Spleen (tissue), 11 donors: ENCODE measurements at regions not wholly inside any gene's neighbourhood (a gene's known extent, or its start where the extent isn't known, plus 50 kb on each side); places are given as distances from the start of the nearest gene placed in this dataset.

ENCODE experiments used
- DNase-seq: peaks from one replicate; pipeline ENCODE4 v3.0.0-alpha.2; 2020
- H3K27ac ChIP-seq, 8 donors: fragments of 200-600 bp; sonication (generic) in 7 of 8; 1 replicate in 4 of 8; 2 replicates in 4 of 8; pipeline versions ENCODE4 v1.5.0 to v1.8.0; 2016 to 2021; ENCODE audit warnings: inconsistent platforms in 4 of 8, mild to moderate bottlenecking in 4 of 8, moderate library complexity in 1 of 8
- H3K27me3 ChIP-seq, 7 donors: fragments of 200-600 bp; sonication (generic) in 6 of 7; replicated peaks in 1 of 7; 1 replicate in 4 of 7; 2 replicates in 3 of 7; pipeline versions ENCODE4 v1.5.0 to v1.8.0; 2016 to 2021; ENCODE audit warnings: inconsistent platforms in 3 of 7, mild to moderate bottlenecking in 1 of 7
- H3K36me3 ChIP-seq, 6 donors: fragments of 200-600 bp; sonication (generic) in 5 of 6; 1 replicate in 4 of 6; 2 replicates in 2 of 6; pipeline versions ENCODE4 v1.5.0 to v1.8.0; 2016 to 2021; ENCODE audit warnings: inconsistent platforms in 2 of 6
- H3K4me1 ChIP-seq, 6 donors: fragments of 200-600 bp; sonication (generic) in 5 of 6; 1 replicate in 3 of 6; 2 replicates in 3 of 6; pipeline versions ENCODE4 v1.5.0 to v1.8.0; 2016 to 2021; ENCODE audit warnings: inconsistent platforms in 3 of 6
- H3K4me3 ChIP-seq, 8 donors: fragments of 200-600 bp; sonication (generic) in 7 of 8; 1 replicate in 4 of 8; 2 replicates in 4 of 8; pipeline versions ENCODE4 v1.5.0 to v1.8.0; 2016 to 2021; ENCODE audit warnings: inconsistent platforms in 4 of 8, mild to moderate bottlenecking in 4 of 8, moderate library complexity in 2 of 8
- H3K9me3 ChIP-seq, 8 donors: fragments of 200-600 bp; sonication (generic) in 7 of 8; 1 replicate in 4 of 8; 2 replicates in 4 of 8; pipeline versions ENCODE4 v1.5.0 to v1.8.0; 2016 to 2021; ENCODE audit warnings: inconsistent platforms in 4 of 8
- CTCF ChIP-seq, 11 experiments: fragments of 200-600 bp in 7 of 11; fragments of 450-650 bp in 4 of 11; sonication (generic) in 4 of 11; IDR thresholded peaks in 8 of 11; conservative IDR thresholded peaks in 3 of 11; 1 replicate in 7 of 11; 2 replicates in 4 of 11; pipeline versions ENCODE4 v1.4.0 to v1.8.0; 2016 to 2021; ENCODE audit warnings: antibody characterized with exemption in 11 of 11, inconsistent platforms in 4 of 11, mild to moderate bottlenecking in 1 of 11
- POLR2A ChIP-seq, 3 donors: fragments of 450-650 bp; IDR thresholded peaks; one replicate each; pipeline ENCODE4 v1.5.1; 2017; ENCODE audit warnings: antibody characterized with exemption in 3 of 3, mild to moderate bottlenecking in 1 of 3
- POLR2AphosphoS5 ChIP-seq, 3 donors: sonication (generic); formaldehyde crosslinking; IDR thresholded peaks; one replicate each; pipeline ENCODE4 v1.5.1; 2017; ENCODE audit warnings: antibody characterized with exemption in 3 of 3
- WGBS, 5 donors: extraction: QIAGEN DNeasy Blood & Tissue Kit in 3 of 5; methylation state at CpG; one replicate each; pipeline versions ENCODE4 v1.1.5 to v1.1.7; 2013 to 2018; 5-methylcytosine and 5-hydroxymethylcytosine counted together
- intact Hi-C: fragments of 100-400 bp; cut with DNase I; formaldehyde crosslinking; loops from one replicate; pipeline ENCODE4 v1.15.0; 2023; ENCODE audit warnings: low total_unique reads
- donor health status: healthy with polysubstance abuse.
- donor health status: DM: no; HTN: no; CAD: no; lungs with moderate emphysema.
- donor health status: DM: no; HTN: no; CAD: no.
- donor health status: Bipolar disorder and iron deficiency.
- donor health status: healthy.
- donor health status: DM: no; HTN: no; CAD: no.
- donor health status: DM: yes; HTN: yes; CAD: no.

- 88 to 98% (median 93%) methylated on average over 3 of the region's 3 CpGs for WGBS, 5 donors
- H3K9me3 ChIP-seq = no peaks in the 10 kb centered on the region
- no peaks in the 10 kb centered on the region for H3K36me3 ChIP-seq
- H3K4me1 ChIP-seq = no peaks in the 10 kb centered on the region
- H3K27ac ChIP-seq = no peak overlapping the region
- no peak overlapping the region for H3K4me3 ChIP-seq
- no peak for TF ChIP-seq POLR2A (IDR thresholded peaks at IDR 0.05)
- no peak for TF ChIP-seq CTCF (IDR thresholded peaks at IDR 0.05 in 8 of 11, conservative IDR thresholded peaks at IDR 0.05 in 3 of 11)
- TF ChIP-seq POLR2AphosphoS5 (IDR thresholded peaks at IDR 0.05) = no peak
- intact Hi-C loops = no loop called here
- DNase-seq = peak; percentile 11
- no peaks in the 10 kb centered on the region for H3K27me3 ChIP-seq
These were observed 79.8 kb downstream of the C5orf15 start for GRCh38 chr5:133888625-133888991.

- DNase-seq = peak; percentile 35
- intact Hi-C loops = no loop called here
- Histone ChIP-seq H3K36me3 (no peaks in the 10 kb centered on the region), H3K27me3 (no peaks in the 10 kb centered on the region), H3K4me1 (no peaks in the 10 kb centered on the region), H3K27ac (no peak overlapping the region), H3K9me3 (no peaks in the 10 kb centered on the region), H3K4me3 (no peak overlapping the region)
- TF ChIP-seq CTCF (IDR thresholded peaks at IDR 0.05 in 8 of 11, conservative IDR thresholded peaks at IDR 0.05 in 3 of 11) = no peak
- no peak for TF ChIP-seq POLR2AphosphoS5 (IDR thresholded peaks at IDR 0.05)
- no peak for TF ChIP-seq POLR2A (IDR thresholded peaks at IDR 0.05)
- 63 to 82% (median 72%) methylated on average over 6 of the region's 6 CpGs for WGBS, 5 donors
These were observed 82.9 kb downstream of the C5orf15 start for GRCh38 chr5:133885566-133885965.

- peak; percentile 45 for DNase-seq
- no peaks in the 10 kb centered on the region for H3K9me3 ChIP-seq
- no peaks in the 10 kb centered on the region for H3K4me1 ChIP-seq
- H3K4me3 ChIP-seq = no peak overlapping the region
- no peaks in the 10 kb centered on the region for H3K36me3 ChIP-seq
- H3K27me3 ChIP-seq = no peaks in the 10 kb centered on the region
- intact Hi-C loops = no loop called here
- 48 to 63% (median 55%) methylated on average over 8 of the region's 8 CpGs for WGBS, 5 donors
- no peak overlapping the region for H3K27ac ChIP-seq
- TF ChIP-seq CTCF (IDR thresholded peaks at IDR 0.05 in 8 of 11, conservative IDR thresholded peaks at IDR 0.05 in 3 of 11) (no peak), POLR2AphosphoS5 (IDR thresholded peaks at IDR 0.05) (no peak), POLR2A (IDR thresholded peaks at IDR 0.05) (no peak)
These were observed 83.7 kb downstream of the C5orf15 start for GRCh38 chr5:133884569-133885311.

GRCh38 chr5:133883916-133884315, 84.5 kb downstream of the C5orf15 start:
- intact Hi-C loops = no loop called here
- Histone ChIP-seq H3K27ac (no peak overlapping the region), H3K4me1 (no peaks in the 10 kb centered on the region), H3K9me3 (no peaks in the 10 kb centered on the region), H3K36me3 (no peaks in the 10 kb centered on the region), H3K27me3 (no peaks in the 10 kb centered on the region), H3K4me3 (no peak overlapping the region)
- 81 to 93% (median 91%) methylated on average over 4 to 5 of the region's 5 CpGs for WGBS, 5 donors
- peak; percentile 59 for DNase-seq
- no peak for TF ChIP-seq POLR2AphosphoS5 (IDR thresholded peaks at IDR 0.05)
- no peak for TF ChIP-seq POLR2A (IDR thresholded peaks at IDR 0.05)
- TF ChIP-seq CTCF (IDR thresholded peaks at IDR 0.05 in 8 of 11, conservative IDR thresholded peaks at IDR 0.05 in 3 of 11) = no peak
